PC-9 (cell line): ENCODE measurements at regions not wholly inside any gene's neighbourhood (a gene's known extent, or its start where the extent isn't known, plus 50 kb on each side); places are given as distances from the start of the nearest gene placed in this dataset.

ENCODE experiments used
- BruUV-seq: library from RNA; stranded (reverse); fragments of 400-500 nt; replicated peaks from 2 replicates; lab custom pipeline; 2021; lab: Mats Ljungman, UMichigan
- CTCF ChIA-PET: fragments of 300-600 bp; sonication (Branson Sonifier 250); formaldehyde crosslinking; loops from one replicate; lab custom pipeline; 2022; ENCODE audit warnings: antibody characterized with exemption; lab: Charles Lee
- POLR2A ChIA-PET: fragments of 300-600 bp; sonication (Branson Sonifier 250); formaldehyde crosslinking; loops from one replicate; lab custom pipeline; 2022; ENCODE audit warnings: antibody characterized with exemption; ENCODE audit not compliant: unreplicated experiment; lab: Charles Lee
- DNase-seq, 2 experiments: peaks; one replicate each; pipeline versions ENCODE4 v3.0.0 to v3.0.0-alpha.2; 2015 to 2022; ENCODE audit warnings: mixed read lengths in 1 of 2
- H2AFZ ChIP-seq: fragments of 200-600 bp; sonication (generic); 2 replicates; pipeline ENCODE4 v1.8.1; 2017; ENCODE audit warnings: antibody characterized with exemption
- H3F3A ChIP-seq: fragments of 200-600 bp; sonication (generic); 2 replicates; pipeline ENCODE4 v1.8.1; 2017; ENCODE audit warnings: antibody characterized with exemption, mild to moderate bottlenecking, low read depth; ENCODE audit not compliant: insufficient read depth
- H3K27ac ChIP-seq: fragments of 200-600 bp; sonication (generic); 2 replicates; pipeline ENCODE4 v1.6.1; 2016; ENCODE audit warnings: mixed run types
- H3K27me3 ChIP-seq: fragments of 200-600 bp; sonication (generic); 2 replicates; pipeline ENCODE4 v1.6.1; 2016; ENCODE audit warnings: low read depth, mixed run types; ENCODE audit not compliant: insufficient read depth
- H3K36me3 ChIP-seq: fragments of 200-600 bp; sonication (generic); 2 replicates; pipeline ENCODE4 v1.6.1; 2016; ENCODE audit warnings: low read depth, mixed run types
- H3K4me1 ChIP-seq: fragments of 200-600 bp; sonication (generic); replicated peaks from 2 replicates; pipeline ENCODE4 v1.6.1; 2016; ENCODE audit warnings: mixed run types; ENCODE audit not compliant: insufficient read depth
- H3K4me2 ChIP-seq: fragments of 200-600 bp; sonication (generic); 2 replicates; pipeline ENCODE4 v1.6.1; 2017; ENCODE audit warnings: mixed run types
- H3K4me3 ChIP-seq: fragments of 200-600 bp; sonication (generic); 2 replicates; pipeline ENCODE4 v1.6.1; 2016; ENCODE audit warnings: mixed run types
- H3K79me2 ChIP-seq: fragments of 200-600 bp; sonication (generic); 2 replicates; pipeline ENCODE4 v1.6.1; 2017; ENCODE audit warnings: low read depth, mixed run types
- H3K9me2 ChIP-seq: fragments of 200-600 bp; sonication (generic); 2 replicates; pipeline ENCODE4 v1.8.1; 2017; ENCODE audit warnings: mild to moderate bottlenecking; ENCODE audit not compliant: insufficient read depth
- H3K9me3 ChIP-seq: fragments of 200-600 bp; sonication (generic); 2 replicates; pipeline ENCODE4 v1.8.1; 2016; ENCODE audit warnings: low read depth; ENCODE audit not compliant: insufficient read depth
- H4K20me1 ChIP-seq: fragments of 200-600 bp; sonication (generic); 2 replicates; pipeline ENCODE4 v1.8.1; 2017; ENCODE audit not compliant: insufficient read depth
- CTCF ChIP-seq: fragments of 200-600 bp; sonication (generic); conservative IDR thresholded peaks from 2 replicates; pipeline ENCODE4 v1.6.1; 2017; ENCODE audit warnings: mixed run types, antibody characterized with exemption, mild to moderate bottlenecking, moderate library complexity
- EZH2 ChIP-seq: fragments of 200-600 bp; sonication (generic); IDR thresholded peaks from 2 replicates; pipeline ENCODE4 v1.8.0; 2017; ENCODE audit warnings: antibody characterized with exemption, low read depth
- intact Hi-C: fragments of 100-400 bp; cut with micrococcal nuclease; formaldehyde crosslinking; loops from one replicate; pipeline ENCODE4 v1.10.0; 2022; ENCODE audit not compliant: unreplicated experiment

DNA sequence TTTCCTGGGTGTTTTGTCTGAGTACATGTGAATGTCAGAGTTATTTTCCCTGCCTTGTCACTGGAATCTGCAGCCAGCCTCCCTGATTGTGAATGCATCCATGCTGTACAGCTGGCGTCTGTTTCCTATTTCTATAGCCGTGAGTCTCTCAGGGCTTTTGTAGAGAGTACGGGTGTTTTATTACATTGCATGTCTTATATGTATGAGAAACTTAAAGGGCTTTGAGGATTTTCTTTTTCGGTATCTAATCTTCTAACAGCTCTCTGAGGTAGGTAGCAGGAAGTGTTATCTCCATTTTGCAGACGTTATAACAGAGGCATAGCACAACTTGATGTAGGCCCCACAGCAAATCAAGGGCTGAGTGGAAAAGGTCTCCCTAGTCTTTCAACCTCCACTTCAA is 272.9 kb downstream of the PRL start:
- no peaks in the 10 kb centered on the region for H3K79me2 ChIP-seq
- H3K9me3 ChIP-seq = no peaks in the 10 kb centered on the region
- no peak for DNase-seq
- no peaks in the 10 kb centered on the region for H4K20me1 ChIP-seq
- H3K4me2 ChIP-seq = no peak overlapping the region
- TF ChIP-seq CTCF = no peak
- no peak for TF ChIP-seq EZH2
- CTCF ChIA-PET = no interaction called here
- POLR2A ChIA-PET = interaction anchor here (0.5 kb wide), 1 partner anchor 861 kb away, joined by 6 read pairs; no protein-coding TSS in a partner anchor
- no peak overlapping the region for H3K4me3 ChIP-seq
- H2AFZ ChIP-seq = no peak overlapping the region
- H3K36me3 ChIP-seq = no peaks in the 10 kb centered on the region
- no peak overlapping the region for H3K27ac ChIP-seq
- intact Hi-C loops = no loop called here
- no peaks in the 10 kb centered on the region for H3F3A ChIP-seq
- H3K9me2 ChIP-seq = no peaks in the 10 kb centered on the region
- H3K4me1 ChIP-seq = no peaks in the 10 kb centered on the region
- no TSS peak for BruUV-seq
- H3K27me3 ChIP-seq = no peaks in the 10 kb centered on the region

DNA sequence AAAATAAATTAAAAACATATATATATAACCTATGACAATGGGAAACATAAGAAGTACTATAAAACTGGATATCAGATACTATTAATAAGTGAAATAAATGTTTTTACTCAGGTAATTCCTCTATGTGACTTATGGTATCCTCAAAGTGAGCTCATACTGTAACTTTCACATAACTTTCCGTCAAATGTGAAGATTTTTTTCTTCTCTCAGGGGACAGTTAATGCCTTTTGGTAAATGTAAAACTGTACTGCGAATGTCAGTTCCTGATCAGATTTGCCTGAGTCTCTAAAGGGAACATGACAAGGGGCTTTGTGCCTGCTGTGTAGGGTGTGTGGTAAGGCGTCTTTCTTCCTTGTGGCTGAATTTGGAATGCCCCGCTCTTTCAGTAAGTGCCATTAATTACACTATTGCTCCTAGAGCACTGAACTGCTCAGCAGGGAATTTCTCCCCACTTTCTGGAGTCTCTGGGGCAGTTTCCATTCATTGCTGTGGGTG is 271.8 kb downstream of the PRL start:
- no peaks in the 10 kb centered on the region for H3K9me2 ChIP-seq
- H3K27me3 ChIP-seq = no peaks in the 10 kb centered on the region
- TF ChIP-seq CTCF (no peak), EZH2 (no peak)
- H3K36me3 ChIP-seq = no peaks in the 10 kb centered on the region
- BruUV-seq = no TSS peak
- no peaks in the 10 kb centered on the region for H3K4me1 ChIP-seq
- intact Hi-C loops = no loop called here
- no peaks in the 10 kb centered on the region for H3K79me2 ChIP-seq
- H3K27ac ChIP-seq = no peak overlapping the region
- no peak for DNase-seq
- H2AFZ ChIP-seq = no peak overlapping the region
- H4K20me1 ChIP-seq = no peaks in the 10 kb centered on the region
- H3K4me3 ChIP-seq = no peak overlapping the region
- H3K9me3 ChIP-seq = no peaks in the 10 kb centered on the region
- ChIA-PET CTCF (no interaction called here), POLR2A (interaction anchor here (0.6 kb wide), 2 partner anchors 37 to 198 kb away, joined by 3 to 5 read pairs; no protein-coding TSS in a partner anchor)
- H3K4me2 ChIP-seq = no peak overlapping the region
- no peaks in the 10 kb centered on the region for H3F3A ChIP-seq

DNA sequence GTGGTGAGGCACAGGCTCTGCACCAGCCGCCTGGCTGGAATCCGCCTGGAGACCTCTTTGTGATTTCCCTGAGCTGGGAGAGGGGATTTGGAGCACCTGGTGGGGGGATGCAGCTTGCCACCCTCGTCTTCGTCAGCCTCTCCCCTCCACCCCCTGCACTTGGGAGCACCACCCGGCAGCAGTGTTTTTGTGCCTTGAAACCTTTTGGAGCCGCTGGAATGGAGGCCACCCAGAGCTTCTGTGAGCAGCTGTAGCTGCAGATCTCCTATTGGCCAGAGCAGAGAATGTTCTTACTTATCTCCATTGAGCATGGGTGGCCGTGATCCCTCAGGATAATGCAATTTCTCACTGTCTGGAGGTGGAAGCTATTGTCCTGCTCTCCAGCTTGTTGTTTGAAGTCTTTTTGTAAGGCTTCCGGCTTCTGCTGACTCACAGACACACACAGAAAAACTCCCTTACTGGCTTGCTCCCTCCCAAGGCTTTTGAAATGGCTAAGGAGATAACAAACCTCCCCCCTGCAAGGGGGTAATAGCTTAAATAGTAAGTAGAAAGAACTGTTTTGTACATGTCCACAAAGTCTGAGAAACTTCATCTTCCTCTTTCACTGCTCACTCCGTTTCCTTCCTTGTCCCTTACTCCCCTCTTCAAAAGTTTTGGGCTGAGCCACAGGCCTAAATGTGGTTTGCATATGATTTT is 271.2 kb downstream of the PRL start:
- no peaks in the 10 kb centered on the region for H3K27me3 ChIP-seq
- ChIA-PET CTCF (no interaction called here), POLR2A (interaction anchor here (0.6 to 0.7 kb wide), 2 partner anchors 32 to 38 kb away, joined by 3 read pairs; no protein-coding TSS in a partner anchor)
- no peak for TF ChIP-seq CTCF
- TF ChIP-seq EZH2 = no peak
- H3F3A ChIP-seq = no peaks in the 10 kb centered on the region
- no peaks in the 10 kb centered on the region for H3K4me1 ChIP-seq
- no peak overlapping the region for H3K27ac ChIP-seq
- no TSS peak for BruUV-seq
- H3K4me3 ChIP-seq = no peak overlapping the region
- no peak overlapping the region for H3K4me2 ChIP-seq
- H2AFZ ChIP-seq = no peak overlapping the region
- no peaks in the 10 kb centered on the region for H3K9me2 ChIP-seq
- H3K36me3 ChIP-seq = no peaks in the 10 kb centered on the region
- no peaks in the 10 kb centered on the region for H4K20me1 ChIP-seq
- no peaks in the 10 kb centered on the region for H3K9me3 ChIP-seq
- intact Hi-C loops = no loop called here
- no peaks in the 10 kb centered on the region for H3K79me2 ChIP-seq
- no peak for DNase-seq
